GM23248 (cell line): ENCODE measurements at regions not wholly inside any gene's neighbourhood (a gene's known extent, or its start where the extent isn't known, plus 50 kb on each side); places are given as distances from the start of the nearest gene placed in this dataset.

ENCODE experiments used
- DNase-seq: peaks from one replicate; pipeline ENCODE4 v3.0.0-alpha.2; 2015
- H2AFZ ChIP-seq: fragments of 200-600 bp; sonication (generic); 2 replicates; pipeline ENCODE4 v1.6.1; 2016; ENCODE audit warnings: antibody characterized with exemption
- H3F3A ChIP-seq: fragments of 200-600 bp; sonication (generic); 2 replicates; pipeline ENCODE4 v1.6.1; 2016; ENCODE audit warnings: mild to moderate bottlenecking, antibody characterized with exemption, mixed run types; ENCODE audit not compliant: insufficient read depth
- H3K27ac ChIP-seq: fragments of 200-600 bp; sonication (generic); 2 replicates; pipeline ENCODE4 v1.5.1; 2016; ENCODE audit warnings: mild to moderate bottlenecking
- H3K27me3 ChIP-seq: fragments of 200-600 bp; sonication (generic); replicated peaks from 2 replicates; pipeline ENCODE4 v1.6.1; 2016; ENCODE audit warnings: mild to moderate bottlenecking; ENCODE audit not compliant: insufficient read depth
- H3K36me3 ChIP-seq: fragments of 200-600 bp; sonication (generic); 2 replicates; pipeline ENCODE4 v1.6.1; 2016; ENCODE audit warnings: low read depth, mild to moderate bottlenecking
- H3K4me1 ChIP-seq: fragments of 200-600 bp; sonication (generic); 2 replicates; pipeline ENCODE4 v1.6.1; 2016; ENCODE audit warnings: mild to moderate bottlenecking; ENCODE audit not compliant: insufficient read depth
- H3K4me2 ChIP-seq: fragments of 200-600 bp; sonication (generic); one replicate; pipeline ENCODE4 v1.6.1; 2016; ENCODE audit warnings: mild to moderate bottlenecking; ENCODE audit not compliant: unreplicated experiment
- H3K4me3 ChIP-seq: fragments of 200-600 bp; sonication (generic); 2 replicates; pipeline ENCODE4 v1.5.1; 2016; ENCODE audit warnings: mild to moderate bottlenecking
- H3K79me2 ChIP-seq: fragments of 200-600 bp; sonication (generic); 2 replicates; pipeline ENCODE4 v1.6.1; 2016; ENCODE audit warnings: mild to moderate bottlenecking; ENCODE audit not compliant: insufficient read depth
- H3K9ac ChIP-seq: fragments of 200-600 bp; sonication (generic); 2 replicates; pipeline ENCODE4 v1.6.1; 2016; ENCODE audit warnings: mild to moderate bottlenecking
- H3K9me2 ChIP-seq: fragments of 200-600 bp; sonication (generic); 2 replicates; pipeline ENCODE4 v1.6.1; 2016; ENCODE audit warnings: mixed run types, mild to moderate bottlenecking, moderate library complexity; ENCODE audit not compliant: insufficient read depth
- H3K9me3 ChIP-seq: fragments of 200-600 bp; sonication (generic); one replicate; pipeline ENCODE4 v1.6.1; 2017; ENCODE audit warnings: low read depth
- H4K20me1 ChIP-seq: fragments of 200-600 bp; sonication (generic); 2 replicates; pipeline ENCODE4 v1.6.0; 2016; ENCODE audit not compliant: insufficient read depth
- EZH2 ChIP-seq: fragments of 200-600 bp; sonication (generic); IDR thresholded peaks from 2 replicates; pipeline ENCODE4 v1.6.1; 2018; ENCODE audit warnings: antibody characterized with exemption, mild to moderate bottlenecking; ENCODE audit not compliant: insufficient read depth, poor library complexity, severe bottlenecking
- EZH2phosphoT487 ChIP-seq: fragments of 200-600 bp; sonication (generic); IDR thresholded peaks from 2 replicates; pipeline ENCODE4 v1.6.1; 2018; ENCODE audit warnings: antibody characterized with exemption, moderate library complexity, mild to moderate bottlenecking, low read depth; ENCODE audit not compliant: insufficient read depth
- whole genome bisulfite sequencing, 2 experiments: methylation state at CpG; one replicate each; pipeline ENCODE4 v1.1.6; 2015 to 2017; ENCODE audit warnings: low lambda C conversion rate in 2 of 2, low coverage in 1 of 2; ENCODE audit errors: missing lambda C conversion rate in 2 of 2; 5-methylcytosine and 5-hydroxymethylcytosine counted together
- in situ Hi-C: fragments of 300-500 bp; cut with MboI; formaldehyde crosslinking; loops from 2 replicates; pipeline ENCODE4 v1.15.0; 2020

DNA sequence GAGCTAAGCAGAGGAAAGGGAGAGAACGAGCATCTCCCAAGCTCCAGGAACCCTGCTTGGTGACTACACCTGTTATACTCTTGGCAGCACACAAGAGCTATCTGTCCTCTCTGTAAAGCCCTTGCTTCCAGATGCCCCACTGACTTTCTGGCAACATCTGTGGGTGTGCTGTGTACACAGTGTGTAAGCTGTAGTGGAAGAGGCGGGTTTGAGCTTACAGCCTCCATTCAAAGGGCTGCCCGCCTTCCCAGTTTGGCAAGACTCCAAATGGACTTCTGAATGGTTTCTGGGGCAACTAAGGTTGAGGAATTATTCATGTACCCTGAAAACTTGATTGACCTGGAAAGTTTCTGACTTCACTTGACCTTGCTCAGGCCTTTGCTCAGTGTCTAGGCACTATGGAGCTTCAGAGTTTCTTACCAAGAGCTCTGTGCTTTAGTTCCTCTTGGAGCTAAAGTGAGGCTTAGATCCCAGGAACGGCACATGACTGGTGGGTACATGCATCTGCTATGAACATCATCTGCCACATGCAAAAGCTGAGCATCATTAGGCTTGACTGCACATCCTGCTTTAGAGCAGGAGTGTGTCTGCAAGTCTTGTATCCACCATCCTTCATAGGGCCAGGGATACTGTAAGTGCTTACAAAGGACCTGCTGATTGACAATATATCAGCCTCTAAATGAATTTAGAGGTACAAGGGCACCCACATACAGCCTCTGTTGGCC lies 290.9 kb upstream of the SIX2 start:
- no peak for DNase-seq
- H3F3A ChIP-seq = no peaks in the 10 kb centered on the region
- 66 to 69% methylated on average over 4 of the region's 4 CpGs for WGBS, 2 experiments
- H3K9me2 ChIP-seq = no peaks in the 10 kb centered on the region
- no peaks in the 10 kb centered on the region for H3K36me3 ChIP-seq
- H3K27ac ChIP-seq = no peak overlapping the region
- no peak overlapping the region for H3K4me3 ChIP-seq
- TF ChIP-seq EZH2phosphoT487 (no peak), EZH2 (no peak)
- H3K27me3 ChIP-seq = peaks cover 32% of the 10 kb centered on the region
- no peak overlapping the region for H3K4me2 ChIP-seq
- H3K79me2 ChIP-seq = no peaks in the 10 kb centered on the region
- H4K20me1 ChIP-seq = no peaks in the 10 kb centered on the region
- H2AFZ ChIP-seq = no peak overlapping the region
- H3K4me1 ChIP-seq = no peaks in the 10 kb centered on the region
- H3K9me3 ChIP-seq = no peaks in the 10 kb centered on the region
- H3K9ac ChIP-seq = no peak overlapping the region
- in situ Hi-C loops = no loop called here

DNA sequence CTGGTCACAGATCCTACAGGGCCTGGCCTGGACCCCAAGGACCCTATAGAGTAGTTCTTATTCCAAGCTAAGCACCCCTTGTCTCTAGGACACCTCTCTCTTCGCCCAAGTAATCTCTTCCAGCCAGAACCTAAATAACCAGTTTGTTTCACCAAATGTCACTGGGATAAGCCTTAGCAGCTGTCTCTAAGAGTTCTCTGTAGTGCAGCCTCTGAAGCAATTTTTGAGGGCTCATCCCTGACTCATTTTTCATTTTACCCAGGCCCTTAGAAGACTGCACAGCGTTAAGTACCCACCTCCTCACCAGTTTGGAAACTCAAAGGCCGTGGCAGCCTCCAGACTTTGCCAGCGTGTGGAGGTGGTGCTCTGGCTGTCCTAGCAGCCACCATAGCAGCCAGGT lies 290.1 kb upstream of the SIX2 start:
- no peaks in the 10 kb centered on the region for H3K4me1 ChIP-seq
- H2AFZ ChIP-seq = no peak overlapping the region
- H3K27ac ChIP-seq = no peak overlapping the region
- H3K79me2 ChIP-seq = no peaks in the 10 kb centered on the region
- H3K9ac ChIP-seq = no peak overlapping the region
- no peaks in the 10 kb centered on the region for H3K9me2 ChIP-seq
- H3K9me3 ChIP-seq = no peaks in the 10 kb centered on the region
- WGBS, 2 experiments = 53 to 65% methylated on average over 4 of the region's 4 CpGs
- TF ChIP-seq EZH2 = no peak
- no peak for TF ChIP-seq EZH2phosphoT487
- peaks cover 27% of the 10 kb centered on the region for H3K27me3 ChIP-seq
- in situ Hi-C loops = no loop called here
- no peak overlapping the region for H3K4me2 ChIP-seq
- H3K4me3 ChIP-seq = no peak overlapping the region
- no peaks in the 10 kb centered on the region for H3K36me3 ChIP-seq
- no peaks in the 10 kb centered on the region for H3F3A ChIP-seq
- H4K20me1 ChIP-seq = no peaks in the 10 kb centered on the region
- no peak for DNase-seq

DNA sequence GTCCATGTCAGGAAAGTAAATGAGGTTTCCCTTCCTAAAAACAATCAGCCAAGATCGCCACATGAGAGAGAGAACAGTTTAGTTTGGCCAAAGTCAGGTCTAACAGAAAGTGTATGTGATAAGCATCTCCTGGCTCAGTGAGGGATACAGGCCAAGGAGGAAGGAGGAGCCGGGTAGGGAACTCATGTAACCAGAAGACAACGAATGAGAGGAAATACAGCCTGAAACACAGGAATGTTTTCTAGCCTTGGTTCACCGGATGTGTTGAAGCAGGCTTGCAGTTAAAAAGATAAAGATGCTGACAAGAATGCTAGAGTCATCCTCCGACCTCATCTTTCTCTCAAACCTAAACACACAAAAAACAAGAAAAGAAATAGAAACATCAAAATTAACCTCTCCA lies 283.9 kb upstream of the SIX2 start:
- Histone ChIP-seq H3K9ac (no peak overlapping the region), H3K4me1 (peaks cover 10% of the 10 kb centered on the region), H3F3A (peaks cover 25% of the 10 kb centered on the region), H3K27ac (no peak overlapping the region), H3K36me3 (no peaks in the 10 kb centered on the region), H2AFZ (no peak overlapping the region), H3K27me3 (no peaks in the 10 kb centered on the region), H3K9me2 (no peaks in the 10 kb centered on the region), H3K79me2 (no peaks in the 10 kb centered on the region), H3K9me3 (no peaks in the 10 kb centered on the region), H3K4me2 (no peak overlapping the region), H3K4me3 (no peak overlapping the region), H4K20me1 (no peaks in the 10 kb centered on the region)
- DNase-seq = peak; percentile 51
- no peak for TF ChIP-seq EZH2
- in situ Hi-C loops = no loop called here
- WGBS, 2 experiments = 48 to 51% methylated on average over 5 of the region's 5 CpGs

DNA sequence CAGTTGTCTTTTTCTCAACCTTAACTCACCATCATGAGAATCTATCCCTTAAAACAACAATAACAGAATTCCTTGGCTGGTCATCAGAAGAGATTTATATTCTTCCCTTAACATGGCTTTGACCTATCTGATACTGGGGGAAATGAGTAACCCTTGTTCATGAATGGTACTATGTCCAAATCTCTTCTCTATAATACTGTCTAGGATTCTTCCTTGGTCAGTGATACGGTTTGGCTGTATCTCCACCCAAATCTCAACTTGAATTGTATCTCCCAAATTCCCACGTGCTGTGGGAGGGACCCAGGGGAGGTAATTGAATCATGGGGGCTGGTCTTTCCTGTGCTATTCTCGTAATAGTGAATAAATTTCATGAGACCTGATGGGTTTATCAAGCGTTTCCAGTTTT lies 282.0 kb upstream of the SIX2 start:
- no peaks in the 10 kb centered on the region for H4K20me1 ChIP-seq
- no peaks in the 10 kb centered on the region for H3K79me2 ChIP-seq
- peaks cover 14% of the 10 kb centered on the region for H3K4me1 ChIP-seq
- no peaks in the 10 kb centered on the region for H3K9me2 ChIP-seq
- DNase-seq = peak; percentile 37
- TF ChIP-seq EZH2 = no peak
- no peak for TF ChIP-seq EZH2phosphoT487
- peaks cover 29% of the 10 kb centered on the region for H3F3A ChIP-seq
- no peak overlapping the region for H2AFZ ChIP-seq
- H3K9me3 ChIP-seq = no peaks in the 10 kb centered on the region
- no peaks in the 10 kb centered on the region for H3K27me3 ChIP-seq
- 57 to 62% methylated on average over 4 of the region's 4 CpGs for WGBS, 2 experiments
- no peak overlapping the region for H3K4me2 ChIP-seq
- H3K9ac ChIP-seq = no peak overlapping the region
- H3K27ac ChIP-seq = no peak overlapping the region
- in situ Hi-C loops = no loop called here
- H3K4me3 ChIP-seq = no peak overlapping the region
- H3K36me3 ChIP-seq = no peaks in the 10 kb centered on the region
